HFF-Myc (cell line): ENCODE measurements at regions not wholly inside any gene's neighbourhood (a gene's known extent, or its start where the extent isn't known, plus 50 kb on each side); places are given as distances from the start of the nearest gene placed in this dataset.

Source experiments
- DNase-seq: peaks from one replicate; pipeline ENCODE4 v3.0.0-alpha.2; 2011; ENCODE audit warnings: low read depth; ENCODE audit errors: extremely low read depth
- H3K4me3 ChIP-seq: replicated peaks from 2 replicates; pipeline ENCODE4 v1.5.1; 2011; ENCODE audit warnings: low read depth, mild to moderate bottlenecking, control low read depth, low read length
- TF ChIP-seq, protein P1 (sequence below): IDR thresholded peaks from 2 replicates; pipeline ENCODE4 v1.5.1; 2012; ENCODE audit warnings: mild to moderate bottlenecking, low read depth, low read length, control low read depth; ENCODE audit errors: missing control alignments

DNA sequence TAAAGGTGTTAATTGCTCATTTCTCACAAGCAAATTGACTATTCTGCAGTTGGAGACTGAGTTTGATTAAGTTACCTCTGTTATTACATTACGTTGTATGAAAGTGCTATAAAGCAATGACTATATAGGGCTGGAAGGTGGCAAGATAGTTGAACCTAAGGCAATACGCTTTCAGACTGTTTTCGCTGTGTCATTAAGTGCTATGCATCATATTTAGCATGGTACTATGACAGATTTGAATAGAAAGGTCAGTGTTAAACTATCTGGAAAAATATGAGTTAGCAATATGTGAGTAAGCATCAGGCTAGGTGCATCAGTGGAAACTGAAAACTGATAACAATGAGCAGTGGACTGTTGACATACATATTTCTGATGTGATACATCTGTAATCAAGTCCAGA, 206.0 kb upstream of the ARHGAP24 start:
- TF ChIP-seq, protein P1, sequence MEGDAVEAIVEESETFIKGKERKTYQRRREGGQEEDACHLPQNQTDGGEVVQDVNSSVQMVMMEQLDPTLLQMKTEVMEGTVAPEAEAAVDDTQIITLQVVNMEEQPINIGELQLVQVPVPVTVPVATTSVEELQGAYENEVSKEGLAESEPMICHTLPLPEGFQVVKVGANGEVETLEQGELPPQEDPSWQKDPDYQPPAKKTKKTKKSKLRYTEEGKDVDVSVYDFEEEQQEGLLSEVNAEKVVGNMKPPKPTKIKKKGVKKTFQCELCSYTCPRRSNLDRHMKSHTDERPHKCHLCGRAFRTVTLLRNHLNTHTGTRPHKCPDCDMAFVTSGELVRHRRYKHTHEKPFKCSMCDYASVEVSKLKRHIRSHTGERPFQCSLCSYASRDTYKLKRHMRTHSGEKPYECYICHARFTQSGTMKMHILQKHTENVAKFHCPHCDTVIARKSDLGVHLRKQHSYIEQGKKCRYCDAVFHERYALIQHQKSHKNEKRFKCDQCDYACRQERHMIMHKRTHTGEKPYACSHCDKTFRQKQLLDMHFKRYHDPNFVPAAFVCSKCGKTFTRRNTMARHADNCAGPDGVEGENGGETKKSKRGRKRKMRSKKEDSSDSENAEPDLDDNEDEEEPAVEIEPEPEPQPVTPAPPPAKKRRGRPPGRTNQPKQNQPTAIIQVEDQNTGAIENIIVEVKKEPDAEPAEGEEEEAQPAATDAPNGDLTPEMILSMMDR: no peak
- no peak overlapping the region for H3K4me3 ChIP-seq

DNA sequence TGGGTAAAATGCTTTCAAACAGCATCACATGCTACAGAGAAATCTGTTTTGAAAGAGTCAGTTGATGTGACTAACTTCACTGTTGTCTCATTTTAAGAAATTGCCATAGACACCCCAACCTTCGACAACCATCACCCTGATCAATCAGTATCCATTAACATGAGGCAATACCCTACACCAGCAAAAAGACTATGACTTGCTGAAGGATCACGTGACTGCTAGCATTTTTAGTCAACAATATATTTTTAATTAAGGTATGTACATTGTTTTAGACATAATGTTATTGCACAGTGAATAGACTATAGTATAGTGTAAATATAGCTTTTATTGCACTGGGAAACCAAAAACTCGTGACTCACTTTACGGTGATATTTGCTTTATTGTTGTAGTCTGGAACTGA, 200.0 kb upstream of the ARHGAP24 start:
- DNase-seq: no peak
- TF ChIP-seq, protein P1: no peak
- no peak overlapping the region for H3K4me3 ChIP-seq

More for the DNA sequence above, 206.0 kb upstream of the ARHGAP24 start:
- no peak for DNase-seq

DNA sequence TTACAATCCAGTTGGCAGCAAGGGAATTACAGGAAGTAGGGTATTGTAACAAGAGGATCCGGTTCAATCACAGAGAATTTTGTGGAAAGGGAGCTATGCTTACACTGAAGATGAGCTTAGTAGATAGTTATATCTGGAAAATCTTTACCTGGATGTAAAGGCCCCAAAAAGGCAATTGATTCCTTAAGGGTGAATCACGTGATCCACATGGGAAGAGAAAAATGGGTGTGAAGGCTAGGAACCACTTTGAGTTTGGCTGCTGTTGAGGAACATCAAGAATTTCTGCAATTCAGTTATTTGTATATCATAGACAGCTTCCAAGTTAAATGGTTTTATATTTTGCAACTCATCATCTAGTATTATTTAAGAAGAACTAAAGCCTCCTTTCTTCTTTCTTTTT, 194.0 kb upstream of the ARHGAP24 start:
- DNase-seq: no peak
- H3K4me3 ChIP-seq: no peak overlapping the region
- TF ChIP-seq, protein P1: no peak

DNA sequence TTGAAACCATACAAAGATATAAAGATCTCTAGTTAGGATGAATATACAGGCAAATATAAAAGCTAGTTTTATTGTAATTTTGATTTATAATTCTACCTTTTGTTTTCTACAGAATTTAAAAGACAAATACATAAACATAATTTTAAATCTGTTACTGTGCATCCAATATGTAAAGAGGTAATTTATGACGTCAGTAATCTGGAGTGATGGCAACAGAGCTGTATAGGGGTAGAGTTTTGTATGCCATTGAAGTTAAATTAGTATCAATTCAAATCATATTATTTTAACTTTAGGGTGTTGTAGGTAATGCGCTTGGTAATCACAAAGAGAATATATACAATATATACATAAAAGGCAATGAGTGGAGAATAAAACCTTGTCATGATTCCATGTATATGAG, 183.7 kb upstream of the ARHGAP24 start:
- TF ChIP-seq, protein P1: no peak
- DNase-seq: no peak

DNA sequence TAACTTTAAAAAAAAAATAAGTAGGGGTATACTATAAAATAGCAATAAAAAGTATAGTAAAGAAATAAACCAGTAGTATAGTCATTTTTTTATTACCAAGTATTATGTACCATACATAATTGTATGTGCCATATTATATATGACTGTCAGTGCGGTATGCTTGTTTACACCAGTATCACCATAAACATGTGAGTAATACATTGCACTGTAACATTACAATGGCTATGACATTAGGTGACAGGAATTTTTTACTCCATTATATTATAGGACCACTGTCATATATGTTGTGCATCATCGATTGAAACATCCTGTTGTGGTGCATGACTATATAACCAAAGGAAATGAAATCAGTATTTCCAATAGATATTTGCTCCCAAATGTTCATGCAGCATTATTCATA, 176.9 kb upstream of the ARHGAP24 start:
- no peak overlapping the region for H3K4me3 ChIP-seq
- TF ChIP-seq, protein P1: no peak
- DNase-seq: no peak

More for the DNA sequence above, 183.7 kb upstream of the ARHGAP24 start:
- H3K4me3 ChIP-seq: no peak overlapping the region

DNA sequence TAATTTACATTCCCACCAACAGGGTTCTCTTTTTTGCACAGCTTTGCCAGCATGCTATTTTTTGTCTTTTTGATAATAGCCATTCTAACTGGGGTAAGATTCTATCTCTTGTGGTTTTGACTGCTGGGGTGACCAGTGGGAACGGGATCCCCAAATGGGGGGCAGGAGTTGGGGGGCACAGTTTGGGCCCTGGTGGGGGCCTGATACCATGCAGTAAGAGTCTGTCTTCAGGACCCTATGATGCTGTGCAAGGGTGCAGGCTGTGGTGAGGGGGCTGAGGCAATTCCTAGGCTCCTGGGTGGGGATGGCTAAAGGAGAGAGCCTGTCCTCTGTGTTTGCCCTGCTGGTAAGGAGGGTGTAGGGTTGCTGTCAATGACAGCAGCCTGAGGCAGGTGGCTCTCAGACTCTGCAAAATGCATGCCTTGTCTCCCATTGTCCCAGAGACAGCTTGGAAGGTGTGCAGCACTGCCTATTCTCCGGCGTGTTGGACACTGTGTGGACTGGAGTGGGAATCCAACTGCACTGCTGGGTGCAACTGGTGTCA, 172.7 kb upstream of the ARHGAP24 start:
- no peak overlapping the region for H3K4me3 ChIP-seq
- TF ChIP-seq, protein P1: no peak
- DNase-seq: no peak

DNA sequence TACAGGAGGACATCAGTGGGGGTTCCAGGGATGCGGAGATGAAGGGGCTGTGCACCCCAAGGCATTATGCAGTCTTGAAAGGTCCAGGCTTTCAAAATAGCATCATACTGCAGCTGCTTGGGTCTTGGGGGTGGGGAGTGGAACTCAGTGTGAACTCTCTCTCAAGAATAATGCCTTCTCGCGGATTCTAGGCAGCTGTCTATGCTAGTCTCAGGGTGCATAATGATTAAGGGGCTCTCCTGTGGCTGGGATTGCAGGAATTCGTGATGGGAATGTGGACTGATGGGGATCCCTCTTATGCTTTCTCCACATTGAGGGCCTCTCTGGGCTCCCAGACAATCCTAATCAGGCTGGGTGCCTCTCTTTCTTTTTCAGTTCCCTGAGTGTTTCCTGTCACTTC, 172.2 kb upstream of the ARHGAP24 start:
- no peak overlapping the region for H3K4me3 ChIP-seq
- TF ChIP-seq, protein P1: no peak
- no peak for DNase-seq
